ENCODE measurements at regions not wholly inside any gene's neighbourhood (a gene's known extent, or its start where the extent isn't known, plus 50 kb on each side); places are given as distances from the start of the nearest gene placed in this dataset.

DNA sequence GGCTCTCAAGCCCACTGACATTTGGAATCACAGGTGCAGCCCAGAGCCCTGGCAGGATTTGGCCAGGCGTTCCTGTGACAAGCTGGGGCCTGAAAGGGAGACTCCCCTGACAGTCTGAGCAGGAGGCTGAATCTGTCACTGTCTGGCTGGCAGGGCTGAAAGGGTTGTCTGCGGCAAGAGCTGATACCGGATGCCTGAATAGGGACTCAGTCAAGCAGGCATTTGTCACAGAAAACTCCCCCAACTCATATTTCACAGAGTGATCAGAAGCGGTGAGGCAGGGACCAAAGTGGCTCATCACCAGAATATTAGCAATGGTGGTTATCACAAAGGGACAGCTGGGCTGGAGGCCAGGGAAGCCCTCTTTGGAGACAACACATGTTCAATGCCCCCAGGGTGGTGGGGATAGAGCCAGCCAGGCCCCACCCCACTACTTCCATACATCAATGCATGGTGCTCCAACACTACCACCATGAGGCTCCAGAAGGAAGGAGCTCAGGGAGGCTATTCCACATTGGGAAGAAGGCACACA is 295.5 kb downstream of the DTWD2 start:
- in situ Hi-C loops (cut with MboI; ENCODE audit: low sequenced_read_pairs), result no loop called here

DNA sequence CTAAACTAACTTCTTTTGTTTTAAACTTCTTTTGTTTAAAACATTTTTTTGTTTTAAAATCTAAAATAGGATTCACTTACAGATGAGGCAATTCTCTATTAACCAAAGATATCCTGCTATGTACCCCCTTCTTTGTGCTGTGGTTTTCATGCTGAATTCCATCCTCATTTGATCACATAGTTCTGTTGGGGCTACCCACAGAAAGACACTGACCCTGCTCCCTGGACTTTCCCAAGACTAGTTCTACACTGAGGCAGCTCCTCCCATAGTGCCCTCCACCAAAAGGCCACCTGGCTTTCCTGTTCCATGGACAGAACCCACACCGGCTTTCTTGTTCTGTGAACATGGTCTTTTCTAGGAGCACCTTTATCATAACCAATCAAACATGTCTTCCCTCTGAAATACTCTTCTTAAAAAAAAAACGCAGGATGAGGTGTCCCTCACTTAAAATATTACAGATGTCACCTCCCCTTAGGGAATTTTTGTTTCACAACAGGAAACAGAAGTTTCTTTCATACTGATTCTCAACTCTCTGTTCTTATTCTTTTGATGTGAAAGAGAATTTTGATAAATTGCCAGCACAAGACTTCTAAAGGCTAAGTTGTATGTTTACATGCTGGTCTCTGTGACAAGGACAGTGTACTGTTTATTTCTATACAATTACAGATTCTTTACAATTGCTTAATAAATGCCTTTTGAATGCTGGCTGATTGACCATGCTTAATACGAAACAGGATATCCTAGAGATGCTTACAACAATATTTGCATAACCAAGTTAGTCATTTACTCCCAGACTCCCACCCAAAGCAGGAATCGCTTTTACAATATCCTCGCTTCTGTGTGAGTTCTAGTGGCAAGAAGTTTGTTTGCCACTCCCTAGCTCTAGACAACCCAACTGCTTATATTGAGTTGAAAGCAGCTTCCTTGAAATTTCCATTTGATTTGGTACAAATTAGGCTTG is 300.4 kb downstream of the DTWD2 start:
- in situ Hi-C loops (cut with MboI; ENCODE audit: low sequenced_read_pairs), result no loop called here

DNA sequence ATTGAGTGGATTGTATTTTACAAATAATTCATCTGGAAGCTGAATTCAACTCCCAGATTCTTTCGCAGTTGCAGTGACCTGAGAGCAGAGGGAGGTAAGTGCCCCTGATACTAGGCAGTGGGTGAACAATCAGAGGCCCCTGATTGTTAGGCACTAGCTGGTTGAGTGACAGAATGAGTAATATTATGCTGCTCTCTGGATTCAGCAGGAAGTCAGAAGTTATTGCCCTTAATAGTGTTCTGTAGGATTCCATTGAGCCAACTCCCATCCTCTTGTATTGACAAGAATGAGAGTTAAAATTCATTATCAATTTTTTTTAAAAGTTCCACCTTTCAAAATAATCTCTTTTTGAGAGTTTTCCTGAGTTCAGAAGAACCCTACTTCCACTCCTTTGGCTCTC is 301.2 kb downstream of the DTWD2 start:
- in situ Hi-C loops (cut with MboI; ENCODE audit: low sequenced_read_pairs), result no loop called here

DNA sequence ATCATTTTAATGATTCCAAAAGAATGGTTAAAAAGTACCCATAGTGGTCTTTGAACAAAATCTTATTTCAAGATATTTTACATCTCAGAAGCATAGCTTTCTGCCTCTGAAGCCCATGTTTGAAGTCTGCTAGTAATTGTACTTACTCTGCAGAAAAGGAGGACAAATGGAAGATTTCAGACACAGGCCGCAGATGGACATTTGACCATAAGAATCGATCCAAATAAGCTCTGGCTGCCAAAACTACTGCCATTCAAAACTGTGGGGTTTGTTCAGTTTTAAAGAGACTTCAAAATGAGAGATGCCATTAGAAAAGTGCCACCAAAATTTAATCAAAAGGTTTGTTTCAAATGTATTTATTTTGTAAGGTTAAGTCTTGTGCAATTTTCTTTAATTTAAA is 306.7 kb downstream of the DTWD2 start:
- in situ Hi-C loops (cut with MboI; ENCODE audit: low sequenced_read_pairs), result no loop called here

DNA sequence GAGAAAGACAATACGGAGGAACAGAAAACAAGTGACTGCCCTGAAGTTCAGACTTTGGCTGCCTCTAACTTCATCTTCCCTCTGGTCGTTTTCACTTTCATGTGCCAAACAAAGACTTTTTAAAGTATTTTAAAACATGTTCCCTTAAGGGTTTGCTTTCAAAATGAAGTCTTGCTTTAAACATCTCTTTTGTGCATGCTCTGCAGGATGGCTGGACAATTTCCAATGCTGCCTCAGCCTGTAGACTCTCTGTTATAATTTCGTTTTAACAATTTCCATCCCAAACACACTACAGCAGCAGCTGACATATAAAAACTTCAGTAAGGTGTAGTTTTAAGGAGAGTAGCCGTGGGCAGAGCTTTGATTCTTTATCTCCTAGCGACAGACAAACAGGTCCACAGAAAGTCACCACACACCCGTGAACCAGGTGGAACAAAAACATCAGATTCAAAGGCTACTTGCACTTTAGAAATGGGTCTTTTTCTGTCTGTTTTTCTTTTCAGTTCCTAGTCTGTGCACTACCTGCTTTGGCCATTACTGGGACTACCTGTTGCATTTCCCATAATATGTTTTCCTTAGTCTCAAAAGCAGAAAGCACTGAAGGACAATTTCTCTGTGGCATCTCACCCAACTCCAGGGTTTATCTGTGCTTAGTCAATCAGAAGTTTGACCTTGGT is 308.9 kb downstream of the DTWD2 start:
- in situ Hi-C loops (cut with MboI; ENCODE audit: low sequenced_read_pairs), result no loop called here

DNA sequence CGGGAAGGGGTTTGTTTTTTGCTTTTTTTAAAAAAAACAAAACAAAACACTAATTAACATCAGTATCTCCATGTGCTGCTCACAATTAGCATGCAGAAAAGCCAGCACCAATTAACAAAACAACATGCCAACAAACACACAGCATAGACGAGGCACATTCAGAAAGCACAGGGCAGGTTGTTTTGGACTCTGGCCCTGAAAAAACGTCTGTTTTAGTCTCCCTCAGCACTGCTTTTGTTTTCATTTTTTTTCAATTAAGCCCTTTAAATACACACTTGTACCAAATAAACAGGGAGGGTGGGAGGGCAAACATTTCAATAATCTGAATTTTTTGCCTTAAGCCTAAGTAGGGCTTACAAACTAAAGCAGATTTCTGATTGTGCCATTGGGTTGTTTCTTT is 309.6 kb downstream of the DTWD2 start:
- in situ Hi-C loops (cut with MboI; ENCODE audit: low sequenced_read_pairs), result no loop called here

DNA sequence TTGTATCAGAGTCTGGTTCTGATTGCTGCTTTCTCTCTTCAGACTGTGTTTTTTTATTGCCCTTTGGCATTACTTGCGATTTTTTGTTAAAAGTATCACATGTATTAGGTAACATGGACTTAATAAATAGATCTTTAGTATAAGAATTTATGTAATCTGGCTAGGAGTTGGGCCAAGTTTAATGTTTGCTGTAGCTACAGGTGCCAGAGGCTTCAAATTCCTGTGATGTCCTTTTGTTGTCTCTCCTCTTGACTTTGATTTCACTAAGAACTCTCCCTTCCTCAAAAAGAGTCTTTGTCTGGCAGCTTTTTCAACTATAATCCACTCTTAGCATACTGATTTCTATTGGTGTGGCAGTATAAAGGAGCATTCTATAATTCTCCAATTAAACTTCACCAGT is 313.1 kb downstream of the DTWD2 start:
- in situ Hi-C loops (cut with MboI; ENCODE audit: low sequenced_read_pairs), result no loop called here

DNA sequence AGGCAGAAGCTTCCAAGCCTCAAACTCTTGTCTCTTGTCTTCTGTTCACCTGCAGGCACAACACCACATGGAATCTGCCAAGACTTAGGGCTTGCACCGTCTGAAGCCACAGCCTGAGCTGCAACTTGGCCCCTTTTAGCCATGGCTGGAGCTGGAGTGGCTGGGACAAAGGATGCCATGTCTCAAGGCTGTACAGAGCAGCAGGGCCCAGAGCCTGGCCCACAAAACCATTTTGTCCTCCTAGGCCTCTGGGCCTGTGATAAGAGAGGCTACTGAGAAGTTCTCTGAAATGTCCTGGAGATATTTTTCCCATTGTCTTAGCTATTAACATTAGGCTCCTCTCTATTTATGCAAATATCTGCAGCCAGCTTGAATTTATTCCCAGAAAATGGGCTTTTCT is 330.8 kb downstream of the DTWD2 start:
- in situ Hi-C loops (cut with MboI; ENCODE audit: low sequenced_read_pairs), result no loop called here

DNA sequence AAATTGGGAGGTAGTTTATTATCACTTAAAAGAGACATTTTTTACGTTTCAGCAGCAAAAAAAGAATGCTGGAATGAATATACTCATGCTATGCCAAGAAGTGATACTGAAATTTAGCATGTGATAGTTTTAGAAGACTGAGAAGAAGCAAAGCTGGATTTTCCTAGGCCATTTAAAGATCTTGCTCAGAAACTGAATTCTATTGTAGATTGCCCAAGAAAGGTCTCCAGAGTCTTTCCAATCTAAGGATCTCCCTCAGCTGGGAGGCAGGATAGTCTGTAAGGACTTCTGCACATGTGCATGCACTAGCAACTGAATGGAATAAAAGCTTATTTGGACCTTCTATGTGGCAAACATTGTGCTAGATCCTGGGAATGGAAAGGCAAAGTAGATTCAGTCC is 334.5 kb downstream of the DTWD2 start:
- in situ Hi-C loops (cut with MboI; ENCODE audit: low sequenced_read_pairs), result no loop called here

DNA sequence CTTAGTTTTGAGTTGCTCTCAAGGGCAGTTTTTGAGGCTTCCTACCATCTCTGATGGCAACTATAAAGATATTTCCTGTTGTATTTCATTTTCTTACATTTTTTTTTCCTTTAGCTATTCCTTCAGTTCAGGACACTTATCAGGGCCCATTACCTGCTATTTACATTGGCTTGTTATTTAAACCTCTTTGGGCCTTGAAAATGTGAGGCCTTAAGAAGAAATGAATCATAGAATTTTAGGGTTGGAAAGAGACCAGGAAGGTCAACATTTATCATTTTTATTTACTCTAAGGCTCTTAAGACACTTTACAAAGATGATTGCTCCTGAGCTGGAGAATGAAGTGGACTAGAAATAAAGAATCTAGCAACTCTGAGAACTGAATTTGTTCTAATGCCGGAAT is 335.2 kb downstream of the DTWD2 start:
- in situ Hi-C loops (cut with MboI; ENCODE audit: low sequenced_read_pairs), result no loop called here

DNA sequence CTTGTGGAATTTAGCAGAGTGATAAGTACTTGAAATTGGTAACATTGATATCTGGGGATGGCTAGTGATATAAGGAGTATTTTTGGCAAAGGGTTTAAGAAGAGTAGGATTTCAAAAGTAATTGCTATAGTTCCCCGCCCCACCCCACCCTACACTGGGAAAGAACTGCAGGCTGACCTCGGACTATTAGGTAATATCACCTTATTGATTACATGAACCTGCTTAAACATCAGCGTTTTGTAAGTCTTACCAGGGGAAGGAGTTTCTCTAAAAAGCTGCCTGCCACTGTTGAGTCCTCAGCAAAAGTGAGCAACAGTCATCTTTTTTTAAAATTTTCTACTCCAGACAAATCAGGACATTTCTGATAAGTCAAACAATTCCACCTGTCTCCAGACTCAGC is 337.3 kb downstream of the DTWD2 start:
- in situ Hi-C loops (cut with MboI; ENCODE audit: low sequenced_read_pairs), result no loop called here

DNA sequence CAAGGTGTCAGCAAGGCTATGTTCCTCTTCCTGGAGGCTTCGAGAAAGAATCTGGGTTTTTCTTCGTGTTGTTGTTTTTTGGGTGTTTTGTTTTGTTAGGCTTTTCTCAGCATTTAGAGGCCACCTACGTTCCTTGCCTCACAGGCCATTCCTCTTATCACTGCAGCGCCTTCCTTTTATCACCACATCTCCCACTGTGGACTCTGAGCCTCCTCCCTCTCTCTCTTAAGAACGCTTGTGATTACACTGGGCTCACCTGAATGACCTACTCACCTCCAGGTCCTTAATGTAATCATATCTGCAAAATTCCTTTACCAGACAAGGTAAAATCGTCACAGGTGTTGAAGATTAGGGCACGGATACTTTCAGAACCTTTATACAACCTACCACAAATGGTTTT is 340.8 kb downstream of the DTWD2 start:
- in situ Hi-C loops (cut with MboI; ENCODE audit: low sequenced_read_pairs), result no loop called here

DNA sequence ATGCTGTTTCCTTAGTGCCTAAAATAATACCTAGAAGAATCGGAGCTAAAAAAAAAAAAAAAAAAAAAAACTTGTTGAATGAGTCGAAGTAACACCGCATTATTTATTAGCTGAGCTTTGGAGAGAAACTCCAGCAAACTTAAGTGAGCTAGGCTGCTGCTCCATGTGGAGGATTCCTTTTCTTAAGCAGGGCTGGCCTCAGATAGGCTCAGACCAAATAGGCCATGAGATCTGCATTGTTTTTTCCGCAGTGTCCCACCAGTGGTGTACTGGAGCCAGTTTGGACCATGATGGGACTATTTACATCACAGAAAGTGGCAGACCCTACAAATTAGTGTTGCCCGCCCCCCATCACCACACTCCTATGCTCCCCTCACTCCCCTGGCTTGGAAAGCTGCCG is 341.4 kb downstream of the DTWD2 start:
- in situ Hi-C loops (cut with MboI; ENCODE audit: low sequenced_read_pairs), result no loop called here

DNA sequence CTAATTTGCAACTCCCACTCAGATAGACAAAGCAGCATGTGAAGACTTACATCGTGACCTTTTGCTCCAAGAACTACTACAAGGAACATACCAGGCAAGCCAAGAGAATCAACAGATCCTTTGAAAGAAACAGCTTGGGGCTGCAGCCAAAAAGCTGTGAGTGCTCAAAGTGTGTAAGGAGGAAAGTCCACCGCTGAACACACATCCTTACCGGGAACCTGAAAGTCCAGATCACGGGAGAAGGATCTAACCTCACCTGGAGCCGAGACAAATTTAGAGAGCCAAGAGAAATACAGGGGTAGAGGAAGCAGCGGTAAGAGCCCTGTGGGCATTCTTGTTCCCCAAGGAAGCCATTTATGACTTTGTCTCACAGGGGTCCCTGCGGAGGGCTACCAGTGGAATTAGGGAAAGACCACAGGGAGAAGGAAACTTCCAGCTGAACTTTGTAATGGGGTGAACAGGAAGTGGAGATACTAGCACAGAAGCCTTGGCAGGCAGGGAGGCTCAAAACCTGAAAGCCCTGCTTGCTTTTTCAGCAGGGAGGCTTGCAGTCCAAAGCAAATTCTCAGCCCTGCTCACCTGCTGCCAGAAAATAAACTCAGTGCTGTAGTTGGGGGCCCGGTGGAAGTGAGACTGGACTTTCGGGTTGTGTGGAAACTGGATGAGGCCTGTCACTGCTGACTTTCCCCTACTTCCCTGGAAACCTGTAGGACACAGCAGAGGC is 350.2 kb downstream of the DTWD2 start:
- in situ Hi-C loops (cut with MboI; ENCODE audit: low sequenced_read_pairs), result no loop called here

DNA sequence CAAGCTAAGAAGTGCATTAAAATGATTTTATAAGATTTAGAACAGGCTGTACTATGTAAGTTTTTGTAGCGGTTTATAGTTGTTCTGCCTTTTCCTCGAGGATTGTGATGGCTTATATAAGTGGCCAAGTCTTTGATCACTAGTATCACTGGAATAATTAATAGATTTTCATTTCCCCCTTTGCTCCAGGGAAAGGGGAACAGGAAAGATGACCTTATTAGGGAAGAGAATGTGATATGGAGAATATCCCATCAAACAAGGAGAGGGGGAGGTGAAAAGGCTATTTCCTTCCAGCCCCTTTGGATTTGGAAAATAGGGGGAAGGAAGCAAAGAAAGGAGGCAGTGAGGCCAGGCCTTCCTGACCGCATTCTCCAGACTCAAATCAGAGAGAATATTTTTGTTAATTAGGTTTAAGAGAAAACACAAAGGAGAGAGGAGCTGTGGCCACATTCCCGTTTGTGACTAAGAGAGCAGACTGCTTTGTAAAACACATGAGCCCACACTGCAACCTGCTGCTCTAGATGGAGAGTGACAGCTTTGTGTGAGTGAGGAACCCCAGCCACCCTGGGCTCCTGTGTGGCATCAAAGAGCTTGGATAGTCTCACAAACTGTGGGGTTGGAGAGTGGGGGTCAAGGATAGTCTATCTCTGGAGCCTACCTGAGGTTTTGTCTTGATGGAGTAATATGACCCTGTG is 359.5 kb downstream of the DTWD2 start:
- in situ Hi-C loops (cut with MboI; ENCODE audit: low sequenced_read_pairs), result no loop called here

DNA sequence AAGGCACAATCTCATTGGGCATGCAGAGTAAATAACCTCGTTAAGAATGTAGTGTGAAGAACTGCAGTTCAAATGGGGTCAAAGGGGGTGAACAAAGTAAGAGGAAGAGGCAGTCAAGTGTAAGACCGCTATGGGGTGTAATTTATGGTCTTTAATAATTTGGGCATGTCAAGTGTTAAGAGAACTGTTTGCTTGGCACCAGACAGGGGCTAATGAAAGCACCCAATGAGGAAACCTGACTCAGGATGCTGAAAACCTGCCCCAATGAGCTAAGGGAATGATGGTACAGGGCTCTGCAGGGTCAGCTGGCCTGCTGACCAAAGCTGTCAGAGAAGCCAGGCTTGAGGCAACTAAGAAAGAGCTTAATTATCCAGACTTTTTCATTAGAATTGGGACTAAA is 368.1 kb downstream of the DTWD2 start:
- in situ Hi-C loops (cut with MboI; ENCODE audit: low sequenced_read_pairs), result no loop called here

DNA sequence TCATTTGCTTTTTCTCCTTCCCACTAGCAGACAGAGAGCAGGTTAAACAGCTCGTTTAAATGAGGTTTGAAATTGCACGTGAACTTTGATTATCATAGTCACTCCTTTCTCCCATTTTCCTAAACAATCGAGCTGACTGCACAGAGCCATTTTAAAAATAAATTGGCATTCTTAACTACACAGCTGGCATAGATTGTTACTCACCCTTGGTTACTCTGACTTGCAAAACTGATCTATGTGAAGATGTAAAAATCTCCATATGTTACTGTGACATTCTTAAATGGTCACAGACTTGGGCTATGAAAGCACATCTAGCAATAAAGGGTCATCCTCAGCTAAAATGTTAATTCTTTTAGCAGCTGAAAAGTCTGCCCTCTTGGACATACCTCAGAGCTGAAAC is 368.5 kb downstream of the DTWD2 start:
- in situ Hi-C loops (cut with MboI; ENCODE audit: low sequenced_read_pairs), result no loop called here

DNA sequence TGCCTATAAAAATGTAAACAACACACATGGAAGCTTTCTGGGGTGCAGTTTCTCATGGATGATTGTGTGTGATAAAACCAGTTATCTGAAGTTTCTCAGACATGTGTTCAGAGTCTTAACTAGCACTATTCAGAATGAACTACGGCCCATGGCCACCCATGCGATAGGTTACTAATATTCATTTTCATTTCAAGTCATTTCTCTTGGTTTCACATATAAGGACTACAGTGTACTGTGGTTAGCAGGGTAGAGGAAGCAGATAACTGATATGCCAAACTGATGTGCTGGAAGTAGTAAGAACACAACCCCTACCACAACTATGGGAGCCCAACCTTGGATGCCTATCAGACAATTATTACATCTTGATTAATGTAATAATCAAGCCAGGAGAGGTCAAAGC is 372.1 kb downstream of the DTWD2 start:
- in situ Hi-C loops (cut with MboI; ENCODE audit: low sequenced_read_pairs), result no loop called here

DNA sequence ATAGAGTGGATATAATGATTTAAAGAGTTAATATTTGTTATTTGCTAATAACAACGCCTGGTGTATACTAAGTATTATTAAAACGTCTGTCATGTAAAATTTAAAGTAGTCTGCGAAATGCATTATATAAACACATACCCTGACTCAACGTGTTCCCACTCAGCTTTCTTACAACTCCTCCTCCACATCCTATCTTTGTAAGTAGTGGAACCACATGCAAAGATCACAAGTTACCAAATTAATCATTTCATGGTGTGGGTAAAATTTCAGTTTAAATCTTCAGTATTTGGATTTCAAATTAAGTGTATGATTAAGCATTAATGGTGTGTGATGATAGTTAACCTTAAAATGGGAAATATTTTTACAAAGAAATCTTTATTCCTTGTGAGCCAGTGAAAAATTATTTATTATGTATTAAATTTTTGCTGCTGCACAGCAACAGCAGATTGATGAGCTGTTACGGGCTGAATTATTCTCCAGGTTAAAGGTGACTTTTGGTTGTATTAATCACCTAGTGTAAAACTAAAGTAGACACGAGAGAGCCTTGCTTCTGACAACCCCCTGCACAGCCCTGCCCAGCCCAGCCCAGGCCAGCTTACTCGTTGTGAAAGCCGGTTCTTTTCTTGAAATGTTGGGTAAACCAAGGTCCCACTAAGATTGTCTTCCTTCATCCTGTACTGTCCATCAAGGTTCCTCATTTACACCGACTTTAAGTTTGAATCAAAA is 373.5 kb downstream of the DTWD2 start:
- in situ Hi-C loops (cut with MboI; ENCODE audit: low sequenced_read_pairs), result no loop called here

DNA sequence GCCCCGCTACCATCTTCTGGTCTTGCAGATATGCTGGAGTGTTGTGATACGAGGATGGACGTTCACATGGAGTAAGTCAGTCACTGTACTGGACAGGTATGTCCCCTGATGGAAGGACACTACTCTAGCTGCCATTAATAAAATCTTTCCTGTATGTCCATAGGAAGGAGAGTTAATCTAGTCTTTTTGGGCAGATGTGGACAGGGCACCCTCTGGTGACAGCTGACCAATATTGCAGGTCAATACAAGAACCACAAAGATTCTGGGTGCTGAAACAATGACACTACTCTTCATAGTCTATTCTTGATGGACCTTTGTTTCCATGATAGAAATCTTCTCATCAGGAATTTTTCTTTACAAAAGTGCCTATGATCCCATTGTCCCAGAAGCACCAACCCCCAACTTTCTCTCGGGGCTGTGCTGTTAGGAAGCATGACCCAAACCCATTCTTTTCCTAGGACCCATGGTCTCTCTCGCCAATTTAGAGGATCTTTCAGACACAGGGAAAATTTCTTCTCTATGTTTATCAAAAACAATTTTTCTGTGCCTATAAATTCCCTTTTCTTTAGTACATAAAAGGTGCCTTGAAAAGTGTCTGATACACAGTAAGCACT is 376.9 kb downstream of the DTWD2 start:
- in situ Hi-C loops (cut with MboI; ENCODE audit: low sequenced_read_pairs), result no loop called here
